Chondrocyte (in vitro differentiated cells): ENCODE measurements at regions not wholly inside any gene's neighbourhood (a gene's known extent, or its start where the extent isn't known, plus 50 kb on each side); places are given as distances from the start of the nearest gene placed in this dataset.

Experiments used
- DNase-seq: peaks from one replicate; pipeline ENCODE4 v3.0.0; 2021; ENCODE audit warnings: mixed read lengths, low spot score
- H3K27ac Mint-ChIP-seq: one replicate; pipeline ENCODE4 v1.8.0; 2021; ENCODE audit warnings: mild to moderate bottlenecking, moderate library complexity, mixed read lengths; ENCODE audit not compliant: unreplicated experiment
- H3K27me3 Mint-ChIP-seq: 2 replicates; pipeline ENCODE4 v1.8.0; 2021; ENCODE audit warnings: low read depth, mixed read lengths
- H3K36me3 Mint-ChIP-seq: 2 replicates; pipeline ENCODE4 v1.8.0; 2021; ENCODE audit warnings: low read depth, mixed read lengths
- H3K4me1 Mint-ChIP-seq: 2 replicates; pipeline ENCODE4 v1.8.0; 2021; ENCODE audit warnings: low read depth, mild to moderate bottlenecking, mixed read lengths
- H3K4me3 Mint-ChIP-seq: one replicate; pipeline ENCODE4 v1.8.0; 2021; ENCODE audit warnings: mild to moderate bottlenecking, moderate library complexity, mixed read lengths; ENCODE audit not compliant: unreplicated experiment
- H3K9me3 Mint-ChIP-seq: 2 replicates; pipeline ENCODE4 v1.8.0; 2021; ENCODE audit warnings: low read depth, mixed read lengths
- CTCF ChIP-seq: fragments of 200-600 bp; sonication (generic); IDR thresholded peaks from 2 replicates; pipeline ENCODE4 v1.5.0; 2021; ENCODE audit warnings: antibody characterized with exemption, mild to moderate bottlenecking, moderate library complexity

GRCh38 chr2:234683950-234684349 is 187.1 kb upstream of the ARL4C start:
- Mint-ChIP-seq H3K27ac (no peak overlapping the region), H3K27me3 (no peaks in the 10 kb centered on the region)

GRCh38 chr2:234682492-234683228 is 185.8 kb upstream of the ARL4C start:
- Mint-ChIP-seq H3K4me3 (no peak overlapping the region), H3K4me1 (peaks cover 37% of the 10 kb centered on the region), H3K36me3 (no peaks in the 10 kb centered on the region), H3K27ac (peak overlapping the region; percentile 37), H3K27me3 (no peaks in the 10 kb centered on the region), H3K9me3 (no peaks in the 10 kb centered on the region)
- TF ChIP-seq CTCF: no peak
- no peak for DNase-seq

More at GRCh38 chr2:234683950-234684349, 187.1 kb upstream of the ARL4C start:
- no peaks in the 10 kb centered on the region for H3K9me3 Mint-ChIP-seq
- no peak for DNase-seq
- H3K4me1 Mint-ChIP-seq: peaks cover 31% of the 10 kb centered on the region
- no peaks in the 10 kb centered on the region for H3K36me3 Mint-ChIP-seq
- no peak for TF ChIP-seq CTCF
- H3K4me3 Mint-ChIP-seq: no peak overlapping the region

- Mint-ChIP-seq H3K27me3 (no peaks in the 10 kb centered on the region), H3K27ac (no peak overlapping the region), H3K36me3 (no peaks in the 10 kb centered on the region), H3K4me3 (no peak overlapping the region), H3K9me3 (no peaks in the 10 kb centered on the region), H3K4me1 (peaks cover 26% of the 10 kb centered on the region)
- DNase-seq: no peak
- no peak for TF ChIP-seq CTCF
Measured at GRCh38 chr2:234680688-234681619, 184.1 kb upstream of the ARL4C start.

GRCh38 chr2:234679741-234680687 is 183.1 kb upstream of the ARL4C start:
- no peaks in the 10 kb centered on the region for H3K27me3 Mint-ChIP-seq
- H3K4me1 Mint-ChIP-seq: peaks cover 25% of the 10 kb centered on the region
- TF ChIP-seq CTCF: no peak
- H3K9me3 Mint-ChIP-seq: no peaks in the 10 kb centered on the region
- H3K36me3 Mint-ChIP-seq: no peaks in the 10 kb centered on the region
- H3K27ac Mint-ChIP-seq: no peak overlapping the region
- DNase-seq: no peak
- H3K4me3 Mint-ChIP-seq: no peak overlapping the region
